GM19240 (cell line): ENCODE measurements at regions not wholly inside any gene's neighbourhood (a gene's known extent, or its start where the extent isn't known, plus 50 kb on each side); places are given as distances from the start of the nearest gene placed in this dataset.

Experiments used
- DNase-seq: peaks from one replicate; pipeline ENCODE4 v3.0.0; 2011; ENCODE audit warnings: low spot score; ENCODE audit not compliant: insufficient read length

DNA sequence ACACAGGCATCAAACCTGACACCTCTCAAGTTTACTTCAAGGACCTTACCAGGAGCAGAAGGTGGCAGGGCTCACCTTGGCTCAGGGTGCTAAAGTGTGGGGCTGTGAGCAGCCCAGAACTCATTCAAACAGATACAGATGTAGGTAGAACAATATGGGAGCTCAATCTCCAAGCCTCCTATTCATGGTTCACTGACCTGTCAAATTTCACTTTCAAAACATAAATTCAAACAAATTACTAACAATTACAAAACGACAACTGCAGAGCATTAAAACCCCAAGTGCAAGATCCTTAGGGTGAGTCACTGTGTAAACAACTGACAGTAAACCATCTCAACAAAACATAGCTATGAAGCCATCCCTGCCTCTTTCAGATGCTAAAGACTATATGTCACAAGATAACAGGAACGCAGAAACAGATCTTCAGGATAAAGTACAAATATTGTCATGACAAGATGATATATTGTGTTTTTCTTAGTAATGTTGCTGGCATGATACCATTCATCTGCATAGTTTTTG lies 303.5 kb upstream of the ANO3 start:
- DNase-seq: no peak

DNA sequence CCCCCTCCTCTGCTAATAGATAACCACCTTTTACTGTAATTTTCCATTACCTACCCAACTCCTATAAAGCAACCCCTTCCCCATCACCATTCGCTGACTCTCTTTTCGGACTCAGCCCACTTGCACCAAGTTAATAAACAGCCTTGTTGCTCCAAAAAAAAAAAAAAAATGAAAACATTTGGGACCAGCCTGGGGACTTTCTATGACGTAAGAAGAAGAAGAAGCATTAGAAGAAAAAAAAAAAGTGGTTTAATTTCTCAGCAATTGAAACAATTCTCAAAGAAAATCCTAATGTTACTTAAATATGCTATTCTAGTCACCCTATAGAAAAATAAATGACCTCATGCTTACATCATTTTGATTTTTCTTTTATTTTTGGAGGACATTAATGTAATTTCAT lies 301.5 kb upstream of the ANO3 start:
- no peak for DNase-seq

DNA sequence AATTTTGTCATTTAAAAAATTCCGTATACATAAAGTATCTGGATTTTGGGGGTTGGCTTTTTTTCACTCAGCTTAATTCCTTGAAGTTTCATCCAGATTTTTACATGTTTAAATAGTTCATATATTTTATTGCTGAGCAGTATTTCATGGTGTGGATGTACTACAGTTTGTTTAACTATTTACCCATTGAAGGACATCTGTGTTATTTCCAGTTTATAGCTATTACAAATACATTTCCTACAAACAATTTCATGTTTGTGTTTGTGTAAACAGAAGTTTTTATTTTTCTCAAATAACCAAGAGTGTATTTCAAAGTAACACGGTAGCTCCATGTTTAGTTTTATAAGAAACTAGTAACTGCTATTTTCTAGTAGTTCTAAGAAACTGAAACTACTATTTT lies 299.7 kb upstream of the ANO3 start:
- DNase-seq: no peak

DNA sequence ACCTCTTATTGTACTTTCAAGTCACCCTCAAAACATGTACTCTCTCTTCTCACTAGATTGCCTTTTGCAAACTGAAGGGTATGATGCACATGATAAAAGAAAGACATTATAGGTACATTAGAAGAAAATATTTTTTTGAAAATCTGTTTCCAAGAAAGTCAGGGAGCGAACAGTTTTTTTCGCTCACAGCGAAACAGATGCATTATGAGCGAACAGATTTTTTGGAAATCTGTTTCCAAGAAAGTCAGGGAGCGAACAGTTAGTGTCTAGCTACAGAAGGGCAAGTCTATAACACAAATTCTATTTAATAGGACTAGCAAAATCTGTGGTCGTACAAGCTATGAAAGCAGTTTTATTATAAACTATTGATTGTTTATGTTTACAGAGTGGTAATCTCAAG lies 296.2 kb upstream of the ANO3 start:
- no peak for DNase-seq

DNA sequence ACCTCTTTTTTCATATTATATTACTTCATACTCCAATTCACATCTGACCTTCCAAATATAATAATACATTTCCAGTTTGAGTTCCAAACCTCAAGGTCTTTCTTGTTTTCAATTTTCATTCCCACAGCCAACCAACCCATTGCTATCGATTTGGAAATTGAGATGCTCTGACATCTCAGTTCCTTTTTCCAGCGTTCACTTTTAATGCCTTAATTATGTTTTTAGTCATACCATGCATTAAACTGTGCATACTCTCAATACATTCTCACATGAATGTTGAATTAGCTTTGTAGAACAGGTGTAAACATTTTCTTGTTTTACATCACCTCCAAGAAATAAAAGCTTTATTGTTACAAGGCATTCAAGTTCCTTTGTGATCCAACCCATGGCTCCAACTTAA lies 294.2 kb upstream of the ANO3 start:
- DNase-seq: no peak

DNA sequence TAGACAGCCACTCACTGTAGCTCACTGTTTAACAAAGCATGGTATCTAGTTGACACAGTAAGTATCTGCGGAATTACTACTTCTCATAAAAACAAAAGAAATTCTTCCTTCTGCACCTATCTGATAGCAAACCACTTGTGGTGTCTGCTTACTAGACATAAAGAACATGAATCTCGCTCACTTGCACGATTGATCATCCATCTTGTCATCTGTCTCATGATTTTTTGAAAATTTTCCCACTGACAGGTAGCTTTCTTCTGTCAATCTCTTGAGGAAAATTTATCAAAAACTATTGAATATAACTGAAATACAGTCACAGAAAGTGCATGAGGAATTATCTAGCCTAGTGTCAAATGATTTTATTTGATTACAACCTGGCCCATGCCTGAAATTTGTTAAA lies 291.6 kb upstream of the ANO3 start:
- no peak for DNase-seq

DNA sequence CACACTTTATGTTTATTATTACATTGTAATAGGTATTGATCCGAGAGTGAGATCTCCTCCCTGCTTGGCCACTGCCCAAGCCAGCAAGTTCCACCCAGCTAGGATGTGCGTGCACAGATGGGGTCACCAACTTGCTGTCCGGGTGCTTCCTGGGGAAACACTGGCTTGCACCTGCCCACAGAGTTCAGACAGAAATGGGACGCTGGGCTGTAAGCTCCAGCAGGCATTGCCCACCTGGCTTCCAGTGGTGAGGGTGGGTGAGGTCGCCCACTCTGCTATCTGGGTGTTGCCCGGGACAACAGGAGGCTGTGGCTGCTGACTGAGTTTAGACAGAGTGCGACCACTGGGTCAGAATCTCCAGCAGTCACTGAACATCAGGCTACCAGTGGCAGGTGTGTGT lies 289.8 kb upstream of the ANO3 start:
- DNase-seq: no peak

DNA sequence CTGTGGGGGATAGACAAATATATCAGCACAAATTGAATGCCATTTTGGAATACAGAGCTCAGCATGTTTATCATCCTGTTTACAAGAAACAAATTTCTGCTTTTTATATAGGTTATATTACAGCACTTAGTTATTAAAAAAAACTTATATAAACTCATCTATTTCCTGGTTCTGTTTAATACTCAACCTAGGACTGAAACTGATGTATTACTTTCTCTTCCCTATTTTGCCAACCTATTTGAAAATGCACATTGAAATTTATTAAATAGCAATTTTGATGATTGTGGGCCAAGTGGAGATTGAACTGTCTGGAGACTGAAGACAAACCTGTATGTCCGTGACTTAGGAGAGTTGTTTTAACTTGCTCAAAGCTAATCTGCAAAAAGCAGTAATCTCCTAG lies 288.3 kb upstream of the ANO3 start:
- no peak for DNase-seq

DNA sequence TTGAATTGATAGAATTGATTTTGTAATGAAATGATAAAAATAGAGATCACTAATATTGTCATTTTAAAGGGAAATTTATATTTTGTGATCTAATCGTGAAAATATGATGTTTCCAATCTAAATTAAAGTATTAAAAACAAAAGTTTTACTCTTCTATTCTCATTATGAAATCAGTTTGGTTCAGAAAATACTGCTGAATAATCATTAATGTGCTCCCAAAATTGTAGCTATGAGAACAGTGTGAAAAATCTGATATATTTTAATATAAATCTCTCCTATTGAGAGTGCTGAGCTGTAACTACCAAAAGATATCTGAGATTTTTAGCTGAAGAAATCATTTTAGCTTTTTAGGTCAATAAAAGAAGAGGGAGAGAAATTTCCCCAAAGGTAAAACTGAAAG lies 287.5 kb upstream of the ANO3 start:
- DNase-seq: no peak

DNA sequence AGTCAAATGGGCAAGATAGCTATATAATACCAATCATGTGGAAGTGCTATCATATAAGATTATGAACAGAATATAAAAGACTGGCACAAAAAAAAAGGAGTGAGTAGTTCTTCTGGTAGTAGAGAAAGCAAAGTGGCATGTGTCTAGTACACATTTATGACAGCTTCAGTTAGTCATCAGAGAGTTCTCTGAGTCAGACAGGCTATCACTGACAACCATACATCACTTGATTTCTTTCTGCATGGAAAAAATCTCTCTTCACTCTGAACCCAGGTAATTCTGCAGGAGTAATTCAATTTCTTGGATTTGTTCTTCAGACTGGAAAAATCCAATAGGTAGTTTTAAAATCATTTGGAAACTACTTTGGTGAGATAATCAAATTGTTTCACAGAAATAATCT lies 286.8 kb upstream of the ANO3 start:
- DNase-seq: no peak

DNA sequence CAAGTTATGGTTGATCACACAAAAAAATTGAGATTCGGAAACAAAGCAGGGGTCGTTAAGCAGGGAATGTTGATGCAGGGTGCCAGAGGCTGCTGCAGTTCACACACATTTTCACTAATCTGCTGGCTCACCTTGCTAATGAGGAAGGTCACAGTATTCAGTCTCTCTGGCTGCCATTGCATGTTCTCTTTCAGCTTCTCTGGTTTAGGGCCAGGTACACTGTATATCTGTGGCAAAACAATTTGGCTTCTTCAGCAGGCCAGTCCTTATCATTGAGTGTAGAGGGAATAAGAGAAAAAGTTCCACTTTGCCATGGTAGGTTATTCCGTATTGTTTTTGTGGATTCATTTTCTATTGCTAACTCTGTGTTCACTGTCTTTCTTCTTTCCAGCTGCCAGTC lies 283.7 kb upstream of the ANO3 start:
- no peak for DNase-seq

DNA sequence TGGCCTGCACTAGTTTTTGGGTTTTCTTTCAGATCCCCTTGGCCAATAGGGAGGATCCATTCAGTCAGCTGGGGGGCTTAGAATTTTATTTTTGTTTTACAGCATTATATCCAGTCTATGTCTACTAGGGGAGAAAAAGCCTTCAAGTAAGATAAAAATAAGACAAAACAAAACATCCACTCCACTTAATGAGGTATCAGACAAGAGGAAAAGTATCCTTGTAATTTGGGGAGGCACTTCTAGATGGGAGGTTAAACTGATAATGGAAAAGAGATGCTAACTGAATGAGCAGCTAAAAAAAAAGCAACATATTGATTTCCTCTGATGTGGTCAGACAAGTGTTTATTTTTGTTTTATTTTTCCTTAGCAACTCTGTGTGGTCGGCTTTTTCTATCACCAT lies 278.0 kb upstream of the ANO3 start:
- DNase-seq: no peak

DNA sequence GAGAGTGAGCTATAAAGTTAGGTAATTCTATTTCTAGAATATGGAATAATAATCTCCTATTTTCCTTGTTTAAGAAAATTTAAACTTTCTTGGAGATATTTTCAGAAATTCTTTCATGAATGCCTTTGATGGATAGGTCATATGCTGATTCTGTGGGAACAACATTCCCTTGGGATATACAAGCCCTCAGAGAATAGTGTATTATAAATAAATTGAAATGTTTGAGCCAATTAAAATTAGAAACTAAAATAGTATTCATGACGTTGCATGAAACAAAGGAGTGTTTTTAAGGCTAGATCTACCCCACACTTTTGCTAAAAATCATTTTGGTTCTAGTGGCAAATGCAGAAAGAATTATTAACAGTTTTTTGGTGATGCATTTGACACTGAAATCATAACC lies 269.3 kb upstream of the ANO3 start:
- no peak for DNase-seq

DNA sequence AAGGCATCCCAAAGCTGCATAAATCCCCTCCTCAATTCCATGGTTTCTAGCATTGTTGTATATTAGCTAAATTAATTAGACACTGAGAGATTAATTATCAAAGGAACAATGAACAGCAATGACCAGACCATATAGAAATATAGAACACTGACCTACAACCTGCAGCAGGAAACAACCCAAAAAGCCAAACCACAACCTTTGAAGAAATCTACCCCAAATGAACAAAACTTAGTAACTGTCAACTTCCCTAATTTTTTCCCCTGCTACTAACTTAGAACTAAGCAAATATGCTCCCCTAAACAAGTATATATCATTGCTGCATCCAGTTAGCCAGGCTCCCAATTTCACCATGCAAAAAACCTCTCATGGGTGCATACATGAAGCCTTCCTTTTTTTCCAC lies 268.0 kb upstream of the ANO3 start:
- no peak for DNase-seq

DNA sequence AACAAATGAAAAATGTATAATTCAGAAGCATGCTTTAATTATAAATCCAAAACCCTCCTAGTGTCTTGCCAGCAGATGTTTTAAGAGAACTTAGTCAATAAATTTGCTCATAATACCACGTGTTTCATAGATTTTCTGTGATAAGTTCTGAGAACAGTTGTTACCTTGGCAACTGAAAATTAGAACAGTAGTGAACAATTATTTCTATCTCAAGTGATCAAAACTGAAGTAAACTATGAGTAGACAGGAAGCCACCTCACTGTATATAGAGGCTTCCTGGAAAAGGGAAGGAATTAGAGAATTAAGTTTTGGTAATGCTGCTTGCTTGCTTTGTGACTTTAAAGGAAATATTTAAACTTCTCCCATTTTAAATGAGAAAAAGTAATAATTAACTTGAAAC lies 266.0 kb upstream of the ANO3 start:
- no peak for DNase-seq

DNA sequence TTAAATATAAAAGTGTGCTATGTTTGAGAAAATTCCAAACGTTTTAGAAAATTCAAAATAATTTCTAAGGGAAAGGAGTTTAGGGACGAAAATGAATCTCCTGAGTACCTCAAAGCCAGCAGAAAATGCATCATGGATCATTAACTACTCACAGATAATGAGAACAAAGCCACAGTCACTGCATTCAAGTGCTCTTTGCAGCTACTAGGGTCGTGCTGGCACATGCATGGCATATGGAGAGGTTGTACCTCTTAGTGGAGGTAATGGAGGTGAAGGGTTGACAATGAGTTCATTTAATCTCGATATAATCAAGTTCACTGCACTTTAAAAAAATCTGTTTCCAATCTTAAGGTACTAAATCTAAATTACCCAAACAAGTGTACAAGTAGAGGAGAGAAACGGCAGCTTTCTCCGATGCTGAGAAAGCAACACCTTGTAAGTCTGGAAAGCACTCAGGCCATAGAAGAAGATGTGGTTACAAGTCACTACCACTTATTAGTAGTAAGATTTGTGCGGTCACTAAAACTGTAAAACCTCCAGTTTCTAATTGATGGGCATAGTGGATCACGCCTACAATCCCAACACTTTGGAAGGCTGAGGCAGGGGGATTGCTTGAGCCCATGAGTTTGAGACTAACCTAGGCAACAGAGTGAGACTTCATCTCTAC lies 261.1 kb upstream of the ANO3 start:
- DNase-seq: no peak

DNA sequence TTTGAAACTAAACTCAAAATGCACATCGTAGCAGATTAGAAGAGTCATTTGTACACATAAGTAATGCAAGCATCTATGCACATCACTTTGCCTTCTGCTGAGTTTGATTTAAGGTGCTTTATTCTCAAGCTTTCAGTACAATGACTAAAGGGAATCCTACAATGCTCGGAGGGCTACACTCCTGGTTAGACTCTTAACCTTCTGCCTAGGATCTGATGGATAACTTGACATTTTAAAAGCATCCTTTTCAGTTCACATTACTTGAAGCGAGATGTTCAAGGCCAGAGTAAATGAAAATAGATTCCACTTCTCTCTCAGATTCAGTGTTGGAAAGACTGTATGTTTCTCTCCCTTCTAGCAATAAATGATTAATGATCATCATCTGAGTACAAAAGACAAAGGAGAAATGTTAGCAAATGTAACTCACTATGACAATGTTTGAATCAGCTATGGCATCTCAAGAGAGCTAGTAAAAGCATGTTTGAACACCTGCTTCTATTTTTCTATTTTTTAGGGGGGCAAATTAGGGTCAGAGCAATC lies 259.2 kb upstream of the ANO3 start:
- no peak for DNase-seq

DNA sequence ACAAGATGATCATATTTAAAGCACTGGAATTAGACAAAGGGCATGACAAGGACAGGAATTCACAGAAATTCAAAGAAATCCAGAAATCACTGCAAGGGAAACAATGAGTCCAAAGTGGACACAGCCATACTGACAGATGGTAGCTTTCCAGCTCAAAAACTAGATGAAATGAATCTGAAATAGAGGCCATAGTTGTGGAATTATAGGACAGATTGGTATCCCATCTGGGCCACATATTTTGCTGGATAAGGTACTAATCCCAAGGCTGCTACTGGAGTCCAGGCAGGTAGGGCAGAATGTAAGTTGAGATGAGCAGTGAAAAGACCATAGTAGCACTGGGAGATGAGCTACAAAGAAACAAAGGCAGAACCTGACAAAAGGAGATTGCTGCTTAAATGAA lies 258.3 kb upstream of the ANO3 start:
- DNase-seq: no peak

DNA sequence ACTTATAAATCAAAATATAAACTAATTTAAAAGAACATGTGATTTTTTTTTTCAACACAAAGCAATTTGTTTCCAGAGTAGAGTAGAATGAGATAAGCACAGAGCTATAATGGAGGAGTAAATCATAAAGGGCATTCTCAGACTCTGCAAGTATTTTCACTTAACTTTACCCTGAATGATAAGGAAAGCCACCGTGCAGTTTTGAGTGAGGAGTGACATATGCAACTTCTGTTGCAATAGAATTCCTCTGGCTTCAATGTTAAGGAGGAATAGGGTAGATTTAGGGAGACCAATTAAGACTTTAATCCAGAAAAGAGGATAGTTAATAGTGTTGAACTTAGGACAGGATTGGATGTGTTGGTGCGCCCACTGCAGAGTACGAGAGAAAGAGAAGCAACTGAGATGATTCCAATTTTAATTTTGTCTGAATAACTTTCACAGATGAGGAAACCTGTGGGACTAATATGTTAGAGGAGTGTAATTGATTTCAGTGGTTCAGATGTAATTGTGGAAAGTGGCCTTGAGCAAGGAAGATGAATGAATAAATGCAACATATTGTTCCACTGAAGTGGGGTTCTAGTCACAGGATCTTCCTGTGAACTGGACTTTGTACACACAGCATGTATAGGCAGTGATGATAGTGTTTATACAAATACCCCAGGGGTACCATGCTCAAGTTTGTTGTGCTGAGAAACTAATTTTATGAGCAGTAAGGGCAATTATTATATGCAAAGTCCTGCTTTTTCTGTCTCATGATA lies 255.5 kb upstream of the ANO3 start:
- DNase-seq: no peak

DNA sequence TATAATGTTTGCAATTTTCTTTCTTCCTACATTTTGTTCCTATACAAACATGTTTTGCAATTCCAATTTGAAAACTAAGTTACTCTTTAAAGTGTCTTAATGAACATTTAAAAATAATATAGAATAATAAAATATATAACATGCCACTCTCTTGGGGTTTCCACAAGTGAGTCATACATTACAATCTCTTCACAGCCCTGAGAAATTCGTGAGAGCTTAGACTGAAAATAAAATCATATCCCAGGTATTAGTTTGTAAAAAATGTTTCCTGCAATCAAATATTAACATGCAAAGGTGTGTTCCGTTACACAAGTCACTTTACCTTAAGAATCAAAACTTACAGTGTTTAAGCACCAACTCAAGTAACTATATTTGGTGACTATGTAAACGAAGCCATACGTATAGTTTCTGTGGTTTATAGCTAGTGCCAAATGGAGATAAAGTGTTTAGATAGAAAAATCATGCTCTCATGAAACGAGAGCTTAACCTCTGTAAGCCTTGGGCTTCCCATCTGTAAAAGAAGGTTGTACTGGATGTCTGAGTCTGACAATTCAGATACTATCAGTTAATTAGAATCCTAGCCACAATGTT lies 253.6 kb upstream of the ANO3 start:
- no peak for DNase-seq

DNA sequence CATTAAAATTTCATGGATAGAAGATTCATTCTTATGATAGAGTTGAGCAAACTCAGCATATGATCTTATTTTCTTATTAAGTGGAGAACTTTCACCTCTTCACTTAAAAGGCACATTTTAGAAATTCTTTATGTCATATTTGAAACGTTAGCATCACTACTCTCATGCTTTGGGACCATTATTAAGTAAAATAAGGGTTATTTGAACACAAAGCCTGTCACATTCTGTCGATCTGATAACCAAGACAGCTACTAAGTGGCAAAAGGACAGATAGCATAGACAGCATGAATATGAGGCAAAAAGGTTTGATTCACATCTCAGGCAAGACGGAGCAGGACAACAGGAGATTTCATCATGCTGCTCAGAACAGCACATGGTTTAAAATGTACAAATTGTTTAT lies 247.6 kb upstream of the ANO3 start:
- DNase-seq: no peak

DNA sequence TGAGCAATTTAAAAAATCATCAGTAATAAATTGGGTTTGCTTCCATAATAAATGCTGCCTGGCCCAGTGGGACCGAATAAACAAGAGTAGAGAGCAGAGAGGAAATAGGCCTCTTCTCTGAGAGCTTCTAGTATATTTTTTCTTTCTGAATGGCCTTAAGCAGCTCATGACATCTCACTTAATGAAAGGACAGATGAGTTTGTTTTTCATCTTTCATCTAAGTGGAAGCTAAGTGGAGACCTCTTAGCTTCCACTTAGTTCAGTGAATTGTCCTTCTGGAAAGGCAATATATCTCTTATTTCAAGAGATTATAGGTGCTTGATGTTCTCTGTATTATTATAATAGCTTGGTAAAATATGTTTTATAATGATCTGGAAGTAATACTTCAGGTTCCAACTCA lies 245.9 kb upstream of the ANO3 start:
- no peak for DNase-seq
